ENCODE measurements at regions not wholly inside any gene's neighbourhood (a gene's known extent, or its start where the extent isn't known, plus 50 kb on each side); places are given as distances from the start of the nearest gene placed in this dataset.

- 0 out of 2 replicates have a peak, but pooled peaks cover 3% of the 10 kb centered on the region for H3K9me2 ChIP-seq (replicated peaks; ENCODE audit: insufficient read depth, low read length)
- no peaks in the 10 kb centered on the region for H3K79me2 ChIP-seq (ENCODE audit: low read length)
- H2AFZ ChIP-seq (ENCODE audit: low read length), result no peak overlapping the region
- H3K36me3 ChIP-seq (replicated peaks; ENCODE audit: insufficient read depth, low read length), result no peaks in the 10 kb centered on the region
- no peaks in the 10 kb centered on the region for H3F3A ChIP-seq (ENCODE audit: insufficient read depth, low read length)
- H3K4me1 ChIP-seq (ENCODE audit: low read length), result no peaks in the 10 kb centered on the region
- H3K9ac ChIP-seq (ENCODE audit: low read length), result no peak overlapping the region
- no peak for DNase-seq
- H3K27ac ChIP-seq (ENCODE audit: low read length), result no peak overlapping the region
- H3K4me2 ChIP-seq (ENCODE audit: low read depth, low read length), result no peak overlapping the region
- no peaks in the 10 kb centered on the region for H3K9me3 ChIP-seq (replicated peaks; ENCODE audit: insufficient read depth, low read length)
- H3K27me3 ChIP-seq (replicated peaks; ENCODE audit: insufficient read depth, low read length), result no peaks in the 10 kb centered on the region
- no peak overlapping the region for H3K4me3 ChIP-seq (ENCODE audit: low read length)
- TF ChIP-seq CTCF (IDR thresholded peaks at IDR 0.05; ENCODE audit: low read length), result no peak
- H4K20me1 ChIP-seq (ENCODE audit: insufficient read depth, low read length), result no peaks in the 10 kb centered on the region
Observed at GRCh38 chr2:84214455-84214854, 244.6 kb downstream of the SUCLG1 start.

- no peaks in the 10 kb centered on the region for H3F3A ChIP-seq (ENCODE audit: insufficient read depth, low read length)
- DNase-seq, result no peak
- H3K4me3 ChIP-seq (ENCODE audit: low read length), result no peak overlapping the region
- H3K27me3 ChIP-seq (replicated peaks; ENCODE audit: insufficient read depth, low read length), result no peaks in the 10 kb centered on the region
- 0 out of 2 replicates have a peak, but pooled peaks cover 3% of the 10 kb centered on the region for H3K9me2 ChIP-seq (replicated peaks; ENCODE audit: insufficient read depth, low read length)
- no peak for TF ChIP-seq CTCF (IDR thresholded peaks at IDR 0.05; ENCODE audit: low read length)
- TF ChIP-seq EZH2 (optimal IDR thresholded peaks at IDR 0.05; ENCODE audit: low read depth, low read length), result no peak
- TF ChIP-seq EZH2phosphoT487 (IDR thresholded peaks at IDR 0.05; ENCODE audit: low read length), result no peak
- no peak overlapping the region for H3K4me2 ChIP-seq (ENCODE audit: low read depth, low read length)
- H3K27ac ChIP-seq (ENCODE audit: low read length), result no peak overlapping the region
- H3K4me1 ChIP-seq (ENCODE audit: low read length), result no peaks in the 10 kb centered on the region
- no peaks in the 10 kb centered on the region for H3K9me3 ChIP-seq (replicated peaks; ENCODE audit: insufficient read depth, low read length)
- no peaks in the 10 kb centered on the region for H4K20me1 ChIP-seq (ENCODE audit: insufficient read depth, low read length)
- H3K9ac ChIP-seq (ENCODE audit: low read length), result no peak overlapping the region
- no peak overlapping the region for H2AFZ ChIP-seq (ENCODE audit: low read length)
- H3K36me3 ChIP-seq (replicated peaks; ENCODE audit: insufficient read depth, low read length), result no peaks in the 10 kb centered on the region
- H3K79me2 ChIP-seq (ENCODE audit: low read length), result no peaks in the 10 kb centered on the region
Observed at GRCh38 chr2:84212611-84213314, 246.3 kb downstream of the SUCLG1 start.

- no peak for TF ChIP-seq CTCF (IDR thresholded peaks at IDR 0.05; ENCODE audit: low read length)
- TF ChIP-seq EZH2phosphoT487 (IDR thresholded peaks at IDR 0.05; ENCODE audit: low read length), result no peak
- TF ChIP-seq EZH2 (optimal IDR thresholded peaks at IDR 0.05; ENCODE audit: low read depth, low read length), result no peak
- Histone ChIP-seq H3K79me2 (ENCODE audit: low read length) (no peaks in the 10 kb centered on the region), H3K4me3 (ENCODE audit: low read length) (no peak overlapping the region), H3K9me2 (replicated peaks; ENCODE audit: insufficient read depth, low read length) (0 out of 2 replicates have a peak, but pooled peaks cover 3% of the 10 kb centered on the region), H3K27me3 (replicated peaks; ENCODE audit: insufficient read depth, low read length) (no peaks in the 10 kb centered on the region), H3K9me3 (replicated peaks; ENCODE audit: insufficient read depth, low read length) (no peaks in the 10 kb centered on the region), H4K20me1 (ENCODE audit: insufficient read depth, low read length) (no peaks in the 10 kb centered on the region), H3K4me1 (ENCODE audit: low read length) (no peaks in the 10 kb centered on the region), H3K9ac (ENCODE audit: low read length) (no peak overlapping the region), H2AFZ (ENCODE audit: low read length) (no peak overlapping the region), H3F3A (ENCODE audit: insufficient read depth, low read length) (no peaks in the 10 kb centered on the region), H3K27ac (ENCODE audit: low read length) (no peak overlapping the region), H3K36me3 (replicated peaks; ENCODE audit: insufficient read depth, low read length) (no peaks in the 10 kb centered on the region), H3K4me2 (ENCODE audit: low read depth, low read length) (no peak overlapping the region)
- DNase-seq, result no peak
Observed at GRCh38 chr2:84209941-84210340, 249.1 kb downstream of the SUCLG1 start.
